SK-N-SH (cell line): ENCODE measurements at regions not wholly inside any gene's neighbourhood (a gene's known extent, or its start where the extent isn't known, plus 50 kb on each side); places are given as distances from the start of the nearest gene placed in this dataset.

Experiments
- CTCF ChIA-PET: fragments of 300-600, 350-600 bp; formaldehyde crosslinking; extraction: SDS; loops from one replicate; lab custom pipeline; 2021; lab: Yijun Ruan, JAX
- POLR2A ChIA-PET: fragments of 350-600 bp; sonication (Branson Sonifier 250); formaldehyde crosslinking; extraction: SDS; loops from one replicate; lab custom pipeline; 2020; ENCODE audit warnings: antibody characterized with exemption, inconsistent platforms; lab: Yijun Ruan, JAX
- DNase-seq: peaks from one replicate; pipeline ENCODE4 v3.0.0; 2012
- H2AFZ ChIP-seq: fragments of 200-600 bp; sonication (generic); 2 replicates; pipeline ENCODE4 v1.8.1; 2016; ENCODE audit warnings: antibody characterized with exemption, mild to moderate bottlenecking, low read depth
- H3F3A ChIP-seq: fragments of 200-600 bp; sonication (generic); replicated peaks from 2 replicates; pipeline ENCODE3; 2016; ENCODE audit warnings: antibody characterized with exemption, mild to moderate bottlenecking; ENCODE audit not compliant: insufficient read depth
- H3K27ac ChIP-seq, 2 experiments: fragments of 200-500 bp in 1 of 2; fragments of 200-600 bp in 1 of 2; sonication (Bioruptor generic) in 1 of 2; sonication (generic), shearing (Covaris generic) in 1 of 2; 2 replicates each; pipeline versions ENCODE4 v1.5.1 to v1.6.1; 2014 to 2016; ENCODE audit warnings: low read depth in 2 of 2, inconsistent platforms in 1 of 2, low read length in 1 of 2, mild to moderate bottlenecking in 1 of 2, mixed read lengths in 1 of 2
- H3K27me3 ChIP-seq: fragments of 200-600 bp; sonication (generic), shearing (Covaris generic); 2 replicates; pipeline ENCODE4 v1.6.1; 2016; ENCODE audit warnings: mixed run types; ENCODE audit not compliant: insufficient read depth
- H3K36me3 ChIP-seq, 2 experiments: fragments of 200-500 bp in 1 of 2; fragments of 200-600 bp in 1 of 2; sonication (Bioruptor generic) in 1 of 2; sonication (generic) in 1 of 2; replicated peaks in 1 of 2; 2 replicates each; pipeline versions ENCODE3 to v1.5.1; 2014 to 2016; ENCODE audit warnings: low read length in 1 of 2, mild to moderate bottlenecking in 1 of 2; ENCODE audit not compliant: insufficient read depth in 2 of 2, control insufficient read depth in 1 of 2
- H3K4me1 ChIP-seq, 2 experiments: fragments of 200-500 bp in 1 of 2; fragments of 200-600 bp in 1 of 2; sonication (Bioruptor generic) in 1 of 2; sonication (generic), shearing (Covaris generic) in 1 of 2; 2 replicates each; pipeline versions ENCODE4 v1.5.1 to v1.6.1; 2014 to 2016; ENCODE audit warnings: low read depth in 1 of 2, low read length in 1 of 2, mixed run types in 1 of 2; ENCODE audit not compliant: insufficient read depth in 2 of 2, control insufficient read depth in 1 of 2
- H3K4me2 ChIP-seq: fragments of 200-600 bp; sonication (generic), shearing (Covaris generic); 2 replicates; pipeline ENCODE4 v1.6.1; 2017; ENCODE audit warnings: mixed run types
- H3K4me3 ChIP-seq, 2 experiments: fragments of 200-500 bp in 1 of 2; fragments of 200-600 bp in 1 of 2; sonication (Bioruptor generic) in 1 of 2; sonication (generic), shearing (Covaris generic) in 1 of 2; 2 replicates each; pipeline versions ENCODE4 v1.5.1 to v1.8.1; 2014 to 2016; ENCODE audit warnings: low read depth in 2 of 2, inconsistent platforms in 1 of 2, low read length in 1 of 2, mild to moderate bottlenecking in 1 of 2, mixed read lengths in 1 of 2, moderate library complexity in 1 of 2
- H3K79me2 ChIP-seq: fragments of 200-600 bp; sonication (generic); 2 replicates; pipeline ENCODE4 v1.8.1; 2017; ENCODE audit warnings: mild to moderate bottlenecking; ENCODE audit not compliant: insufficient read depth
- H3K9ac ChIP-seq: fragments of 200-600 bp; sonication (generic); 2 replicates; pipeline ENCODE4 v1.6.1; 2017; ENCODE audit warnings: mixed run types
- H3K9me2 ChIP-seq: fragments of 200-600 bp; sonication (generic); 2 replicates; pipeline ENCODE4 v1.6.1; 2017; ENCODE audit warnings: mixed run types
- H3K9me3 ChIP-seq: fragments of 200-600 bp; sonication (generic); 2 replicates; pipeline ENCODE4 v1.6.1; 2017; ENCODE audit warnings: mixed run types, mild to moderate bottlenecking, moderate library complexity
- H4K20me1 ChIP-seq: fragments of 200-600 bp; sonication (generic); 2 replicates; pipeline ENCODE4 v1.6.1; 2017; ENCODE audit warnings: mild to moderate bottlenecking, mixed run types; ENCODE audit not compliant: insufficient read depth
- CHD2 ChIP-seq: fragments of 150-350 bp; IDR thresholded peaks from 2 replicates; pipeline ENCODE4 v1.6.1; 2018; ENCODE audit warnings: low read length; ENCODE audit not compliant: partially characterized antibody
- ELF1 ChIP-seq: IDR thresholded peaks from 2 replicates; pipeline ENCODE4 v1.4.0; 2012
- EZH2phosphoT487 ChIP-seq: fragments of 200-600 bp; sonication (generic); IDR thresholded peaks from 2 replicates; pipeline ENCODE4 v1.6.1; 2017; ENCODE audit warnings: low read depth, mixed run types, mild to moderate bottlenecking, antibody characterized with exemption, moderate library complexity, borderline replicate concordance
- FOXM1 ChIP-seq: IDR thresholded peaks from 2 replicates; pipeline ENCODE4 v1.4.0; 2012; ENCODE audit warnings: low read depth, mild to moderate bottlenecking
- GABPA ChIP-seq: IDR thresholded peaks from 2 replicates; pipeline ENCODE4 v1.4.0; 2012; ENCODE audit warnings: low read depth, mild to moderate bottlenecking
- GATA2 ChIP-seq: sonication (generic); formaldehyde crosslinking; IDR thresholded peaks from 2 replicates; pipeline ENCODE4 v1.5.0; 2020; ENCODE audit warnings: mild to moderate bottlenecking, missing genetic modification reagents
- JUND ChIP-seq: IDR thresholded peaks from 2 replicates; pipeline ENCODE4 v1.4.0; 2012
- MAX ChIP-seq: IDR thresholded peaks from 2 replicates; pipeline ENCODE4 v1.4.0; 2012; ENCODE audit warnings: low read depth
- POLR2AphosphoS5 ChIP-seq: IDR thresholded peaks from 2 replicates; pipeline ENCODE4 v1.6.1; 2012; ENCODE audit warnings: low read depth, low read length
- RAD21 ChIP-seq: IDR thresholded peaks from 2 replicates; pipeline ENCODE4 v1.6.1; 2012; ENCODE audit warnings: mild to moderate bottlenecking, low read length
- RCOR1 ChIP-seq: fragments of 150-350 bp; IDR thresholded peaks from 2 replicates; pipeline ENCODE4 v1.6.1; 2017; ENCODE audit warnings: antibody characterized with exemption, low read length
- RFX5 ChIP-seq: IDR thresholded peaks from 2 replicates; pipeline ENCODE4 v1.6.1; 2012; ENCODE audit warnings: mild to moderate bottlenecking, improper control_type of control experiment, low read length
- RXRA ChIP-seq: IDR thresholded peaks from 2 replicates; pipeline ENCODE4 v1.4.0; 2012; ENCODE audit warnings: low read depth, mild to moderate bottlenecking, borderline replicate concordance
- TAF1 ChIP-seq: IDR thresholded peaks from 2 replicates; pipeline ENCODE4 v1.6.1; 2012; ENCODE audit warnings: low read depth, mild to moderate bottlenecking, low read length, moderate library complexity, borderline replicate concordance
- TCF12 ChIP-seq: IDR thresholded peaks from 2 replicates; pipeline ENCODE4 v1.4.0; 2012
- USF2 ChIP-seq: fragments of 150-350 bp; IDR thresholded peaks from 2 replicates; pipeline ENCODE4 v1.6.1; 2017; ENCODE audit warnings: antibody characterized with exemption, low read length, low read depth, borderline replicate concordance
- ZBTB33 ChIP-seq: IDR thresholded peaks from 2 replicates; pipeline ENCODE4 v1.4.0; 2012; ENCODE audit warnings: low read depth, borderline replicate concordance
- WGBS: methylation state at CpG from one replicate; pipeline ENCODE4 v1.1.6; 2017; ENCODE audit warnings: low lambda C conversion rate; 5-methylcytosine and 5-hydroxymethylcytosine counted together

- H3K4me3 ChIP-seq, result no peak overlapping the region
- no peak for TF ChIP-seq CHD2
- TF ChIP-seq GABPA, result no peak
- no peak for TF ChIP-seq EZH2phosphoT487
- no peak for TF ChIP-seq FOXM1
- TF ChIP-seq RFX5, result no peak
- TF ChIP-seq, all 33 proteins: peak for 0
- POLR2A ChIA-PET, result no interaction called here
- Histone ChIP-seq H3K79me2 (no peaks in the 10 kb centered on the region), H3F3A (no peaks in the 10 kb centered on the region), H3K27me3 (no peaks in the 10 kb centered on the region), H3K9me3 (no peaks in the 10 kb centered on the region), H3K27ac (no peak overlapping the region), H2AFZ (no peak overlapping the region), H3K4me1 (no peaks in the 10 kb centered on the region), H3K36me3 (no peaks in the 10 kb centered on the region), H4K20me1 (no peaks in the 10 kb centered on the region), H3K9me2 (no peaks in the 10 kb centered on the region), H3K4me2 (no peak overlapping the region), H3K9ac (no peak overlapping the region)
- 28% methylated on average over 1 of the region's 1 CpG for WGBS
- DNase-seq, result no peak
- CTCF ChIA-PET, result no interaction called here
Measured at GRCh38 chr1:238265866-238266265, 375.1 kb upstream of the ZP4 start.

- no peak overlapping the region for H3K4me3 ChIP-seq
- H3K27ac ChIP-seq, result no peak overlapping the region
- no peaks in the 10 kb centered on the region for H3K9me3 ChIP-seq
- H3K4me2 ChIP-seq, result no peak overlapping the region
- H3K36me3 ChIP-seq, result no peaks in the 10 kb centered on the region
- CTCF ChIA-PET, result interaction anchor here (1.1 kb wide), 1 partner anchor 13 kb away, joined by 3 read pairs; no protein-coding TSS in a partner anchor
- no peak overlapping the region for H2AFZ ChIP-seq
- no peaks in the 10 kb centered on the region for H3K4me1 ChIP-seq
- DNase-seq, result no peak
- no peak for TF ChIP-seq JUND
- TF ChIP-seq USF2, result no peak
- H3K9ac ChIP-seq, result no peak overlapping the region
- POLR2A ChIA-PET, result no interaction called here
- H3F3A ChIP-seq, result no peaks in the 10 kb centered on the region
- no peaks in the 10 kb centered on the region for H3K9me2 ChIP-seq
- no peaks in the 10 kb centered on the region for H3K27me3 ChIP-seq
- H4K20me1 ChIP-seq, result no peaks in the 10 kb centered on the region
- no peaks in the 10 kb centered on the region for H3K79me2 ChIP-seq
Measured at GRCh38 chr1:238264951-238265350, 374.2 kb upstream of the ZP4 start.

- Histone ChIP-seq H3K9me2 (no peaks in the 10 kb centered on the region), H3K27ac (no peak overlapping the region), H3K9ac (no peak overlapping the region), H4K20me1 (no peaks in the 10 kb centered on the region), H3K9me3 (no peaks in the 10 kb centered on the region), H3K4me2 (no peak overlapping the region), H3K79me2 (no peaks in the 10 kb centered on the region), H3F3A (no peaks in the 10 kb centered on the region), H3K36me3 (no peaks in the 10 kb centered on the region), H3K4me1 (peaks cover 0 to 17% of the 10 kb centered on the region in 2 experiments; a peak in 2 of 4 replicates), H3K27me3 (no peaks in the 10 kb centered on the region), H3K4me3 (no peak overlapping the region), H2AFZ (no peak overlapping the region)
- CTCF ChIA-PET, result interaction anchor here (1.3 to 1.6 kb wide), 2 partner anchors 11 to 20 kb away, joined by 3 to 6 read pairs; no protein-coding TSS in a partner anchor
- POLR2A ChIA-PET, result no interaction called here
- DNase-seq, result no peak
- TF ChIP-seq USF2 (no peak), POLR2AphosphoS5 (no peak), RXRA (no peak), MAX (no peak), TAF1 (no peak), RCOR1 (no peak), GATA2 (no peak), RAD21 (no peak), TCF12 (no peak), ELF1 (no peak), ZBTB33 (no peak)
Measured at GRCh38 chr1:238258510-238258909, 367.8 kb upstream of the ZP4 start.
